CD4-positive, alpha-beta T cell treated with Interleukin-15 for 1 hour (primary cell): ENCODE measurements at regions not wholly inside any gene's neighbourhood (a gene's known extent, or its start where the extent isn't known, plus 50 kb on each side); places are given as distances from the start of the nearest gene placed in this dataset.
"Not testable (repeated sequence)": the region's sequence is repeated elsewhere in the genome, so short reads cannot be mapped to it uniquely, and the experiment has no call there.

Source experiments
- DNase-seq: peaks from one replicate; pipeline ENCODE4 v3.0.0-alpha.2; 2020

DNA sequence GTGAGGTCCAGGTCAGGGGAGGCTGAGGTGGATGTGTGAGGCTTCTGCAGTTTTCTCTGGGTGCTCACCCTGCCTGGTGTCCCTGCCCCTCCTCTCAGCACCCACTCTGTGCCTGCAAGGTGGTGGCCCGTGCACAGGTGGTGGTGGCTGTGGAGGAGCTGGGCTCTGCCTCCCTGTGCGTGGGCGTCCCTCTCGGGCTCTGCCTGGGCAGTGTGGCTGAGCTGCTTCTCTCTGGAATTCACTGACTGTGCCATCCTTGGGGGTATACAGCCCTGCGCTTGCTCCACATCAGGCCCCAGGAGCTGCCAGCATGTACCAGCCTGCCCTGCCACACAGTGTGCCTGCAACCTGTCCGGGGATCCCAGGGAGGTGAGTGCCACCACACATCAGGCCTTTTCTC lies 369.8 kb downstream of the TMEM121 start:
- not testable (repeated sequence) for DNase-seq

- DNase-seq, result peak; percentile 1
These were observed 370.8 kb downstream of the TMEM121 start for GRCh38 chr14:105896961-105897724.

- DNase-seq, result no peak
These were observed 371.3 kb downstream of the TMEM121 start for GRCh38 chr14:105897725-105898113.

DNA sequence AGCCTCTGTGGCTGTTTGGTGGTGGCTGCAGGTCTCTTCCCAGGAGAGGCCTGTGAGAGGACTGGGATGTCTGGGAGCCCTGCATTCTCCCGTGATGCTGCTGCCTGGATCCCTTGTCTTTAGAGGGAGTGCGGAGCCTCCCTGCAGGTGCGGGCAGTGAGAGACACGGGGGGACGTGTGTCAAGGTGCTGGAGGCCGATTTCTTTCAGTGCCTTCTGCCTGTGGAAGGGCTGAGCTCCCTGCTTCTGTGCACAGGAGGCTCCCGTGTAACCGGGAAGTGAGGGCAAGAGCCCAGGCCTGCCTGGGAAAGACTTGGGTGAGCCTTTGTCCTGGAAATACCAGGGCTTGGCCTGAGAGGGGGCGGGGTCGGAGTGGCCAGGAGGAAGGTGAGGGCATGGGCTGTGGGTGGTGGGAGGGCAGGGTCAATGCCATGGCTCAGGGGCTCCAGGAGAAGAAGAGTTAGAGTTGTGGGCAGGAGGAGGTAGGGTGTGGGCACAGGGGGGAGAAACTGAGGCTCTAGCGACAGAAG lies 372.2 kb downstream of the TMEM121 start:
- DNase-seq, result no peak

- no peak for DNase-seq
These were observed 372.8 kb downstream of the TMEM121 start for GRCh38 chr14:105899071-105899641.

DNA sequence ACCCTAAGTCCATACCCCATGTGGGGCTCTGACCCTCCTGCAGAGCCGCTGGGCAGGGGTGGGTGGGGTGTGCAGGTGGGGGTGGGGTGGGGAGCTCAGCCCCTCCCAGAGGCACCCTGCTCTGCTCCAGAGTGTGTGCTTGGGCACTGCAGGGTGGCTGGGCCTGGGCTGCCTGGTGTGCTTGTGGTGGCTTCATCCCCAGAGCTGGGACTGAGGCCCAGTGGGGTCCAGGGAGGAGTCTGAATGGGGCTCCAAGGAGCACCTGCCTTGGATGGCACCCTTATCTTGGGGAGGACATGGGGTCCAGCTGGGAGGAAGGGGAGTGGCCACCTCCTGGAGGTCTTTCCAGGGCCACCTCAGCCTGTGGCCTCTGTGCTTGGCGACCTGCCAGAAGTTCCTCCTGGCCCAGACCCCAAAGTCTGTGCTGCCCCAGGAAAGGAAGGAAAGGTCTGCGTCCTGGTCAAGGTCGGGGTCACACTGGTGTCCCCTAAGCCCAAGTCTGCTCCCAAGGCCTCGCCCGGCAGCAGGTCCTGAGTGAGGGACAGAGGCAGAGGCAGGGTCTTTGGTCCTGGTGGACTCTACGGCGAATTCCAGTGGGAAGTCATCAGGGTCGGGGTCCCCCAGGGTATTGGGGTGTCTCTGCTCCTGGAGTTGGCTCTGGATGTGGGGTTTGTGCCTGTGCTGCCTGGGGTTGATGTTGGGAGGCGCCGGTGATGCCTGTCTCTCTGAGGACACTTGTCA lies 373.4 kb downstream of the TMEM121 start:
- no peak for DNase-seq

- no peak for DNase-seq
These were observed 374.2 kb downstream of the TMEM121 start for GRCh38 chr14:105900398-105901160.

DNA sequence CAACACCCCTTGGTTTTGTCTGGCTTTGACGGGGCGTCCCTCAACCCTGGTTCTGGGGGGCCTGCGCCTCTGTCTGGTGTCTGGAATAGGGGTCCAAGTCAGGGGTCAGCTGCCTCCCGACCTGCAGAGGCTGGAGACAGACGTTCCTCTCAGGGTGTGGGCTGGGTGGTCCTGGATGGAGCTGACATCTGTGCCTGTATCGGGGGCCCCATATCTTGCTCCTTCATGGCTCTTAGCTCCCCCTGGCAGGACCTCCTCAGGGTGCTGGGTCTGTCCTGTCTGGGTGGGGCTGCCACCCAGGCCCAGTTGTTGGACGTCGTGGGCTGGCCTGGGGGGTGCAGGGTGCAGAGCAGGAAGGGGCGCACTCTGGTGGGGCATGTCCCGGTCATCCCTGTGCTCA lies 374.8 kb downstream of the TMEM121 start:
- DNase-seq, result no peak

- no peak for DNase-seq
These were observed 375.9 kb downstream of the TMEM121 start for GRCh38 chr14:105902131-105902898.

DNA sequence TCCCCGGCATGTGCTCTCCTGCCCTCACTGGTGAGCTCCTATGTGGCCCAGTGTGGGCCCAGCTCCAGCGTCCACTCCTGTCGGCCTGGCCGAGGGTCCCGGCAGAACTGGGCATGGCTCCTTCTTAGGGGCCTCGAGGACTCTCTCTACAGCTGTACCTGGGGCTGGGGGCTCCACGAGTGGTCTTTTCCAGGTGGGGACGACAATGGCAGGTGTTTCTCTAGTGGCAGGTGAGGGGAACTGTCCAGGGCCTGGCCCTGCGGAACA lies 376.4 kb downstream of the TMEM121 start:
- not testable (repeated sequence) for DNase-seq

- DNase-seq, result no peak
These were observed 377.6 kb downstream of the TMEM121 start for GRCh38 chr14:105903971-105904370.

GRCh38 chr14:105904379-105904778 lies 378.0 kb downstream of the TMEM121 start:
- no peak for DNase-seq

GRCh38 chr14:105905456-105905855 lies 379.1 kb downstream of the TMEM121 start:
- DNase-seq, result no peak

- DNase-seq, result no peak
These were observed 380.9 kb downstream of the TMEM121 start for GRCh38 chr14:105907276-105907675.

GRCh38 chr14:105908006-105908405 lies 381.6 kb downstream of the TMEM121 start:
- no peak for DNase-seq

GRCh38 chr14:105908481-105908911 lies 382.1 kb downstream of the TMEM121 start:
- no peak for DNase-seq

DNA sequence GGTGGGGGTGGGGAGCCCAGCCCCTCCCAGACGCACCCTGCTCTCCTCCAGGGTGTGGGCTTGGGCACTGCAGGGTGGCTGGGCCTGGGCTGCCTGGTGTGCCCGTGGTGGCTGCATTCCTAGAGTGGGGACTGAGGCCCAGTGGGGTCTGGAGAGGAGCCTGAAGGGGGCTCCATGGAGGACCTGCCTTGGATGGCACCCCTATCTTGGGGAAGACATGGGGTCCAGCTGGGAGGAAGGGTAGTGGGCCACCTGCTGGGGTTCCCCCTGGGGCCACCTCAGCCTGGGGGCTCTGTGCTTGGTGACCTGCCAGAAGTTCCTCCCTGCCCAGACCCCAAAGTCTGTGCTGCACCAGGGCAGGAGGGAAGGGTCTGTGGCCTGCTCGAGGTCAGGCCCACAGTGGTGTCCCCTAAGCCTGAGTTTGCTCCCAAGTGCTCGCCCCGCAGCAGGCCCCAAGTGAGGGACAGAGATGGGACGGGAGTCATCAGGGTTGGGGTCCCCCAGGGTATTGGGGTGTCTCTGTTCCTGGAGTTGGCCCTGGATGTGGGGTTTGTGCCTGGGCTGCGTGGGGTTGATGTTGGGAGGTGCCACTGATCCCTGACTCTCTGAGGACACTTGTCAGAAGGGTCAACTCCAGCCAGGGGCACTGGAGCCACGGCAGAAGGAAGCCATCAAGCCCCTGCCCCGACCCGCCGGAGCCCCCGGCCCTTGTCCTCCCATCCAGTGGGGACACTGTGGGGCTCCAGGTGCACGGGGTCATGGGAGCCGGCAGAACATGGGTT lies 382.9 kb downstream of the TMEM121 start:
- no peak for DNase-seq

GRCh38 chr14:105909828-105910120 lies 383.4 kb downstream of the TMEM121 start:
- DNase-seq, result not testable (repeated sequence)

- DNase-seq, result no peak
These were observed 384.0 kb downstream of the TMEM121 start for GRCh38 chr14:105910426-105910825.

- peak; percentile 16 for DNase-seq
These were observed 384.8 kb downstream of the TMEM121 start for GRCh38 chr14:105911006-105911847.

DNA sequence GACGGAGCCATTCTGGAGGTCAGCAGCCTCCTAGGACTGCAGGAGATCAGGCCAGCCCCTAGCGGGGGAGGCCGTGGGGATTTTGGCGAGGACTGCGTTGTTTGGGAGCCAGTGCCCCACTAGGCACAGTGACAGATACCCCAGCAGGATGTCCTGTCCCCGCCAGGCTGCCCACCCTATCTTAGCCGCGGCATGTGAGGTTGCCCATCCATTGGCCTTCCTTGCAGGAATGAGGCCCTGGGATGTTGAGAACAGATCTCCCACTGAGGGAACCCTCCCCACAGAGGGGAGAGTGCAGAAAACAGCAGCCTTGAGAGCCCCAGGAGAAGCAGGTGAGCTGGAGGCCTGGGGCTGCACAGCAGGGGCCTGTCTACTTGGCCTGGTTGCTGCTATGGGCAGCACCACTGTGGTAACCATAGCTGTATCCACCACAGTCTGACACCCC lies 385.5 kb downstream of the TMEM121 start:
- not testable (repeated sequence) for DNase-seq
